IPS-18c (cell line): ENCODE measurements at regions not wholly inside any gene's neighbourhood (a gene's known extent, or its start where the extent isn't known, plus 50 kb on each side); places are given as distances from the start of the nearest gene placed in this dataset.
"Not testable (repeated sequence)": the region's sequence is repeated elsewhere in the genome, so short reads cannot be mapped to it uniquely, and the experiment has no call there.

Experiments
- H3K4me3 ChIP-seq: 2 replicates; pipeline ENCODE4 v1.7.0; 2013; ENCODE audit warnings: low read depth, mild to moderate bottlenecking, low read length, moderate library complexity; ENCODE audit not compliant: insufficient read depth
- H3K9me3 ChIP-seq: one replicate; pipeline ENCODE4 v1.6.1; 2013; ENCODE audit warnings: mild to moderate bottlenecking, low read length, moderate library complexity; ENCODE audit not compliant: control insufficient read depth, insufficient read depth

- no peak overlapping the region for H3K4me3 ChIP-seq
- no peaks in the 10 kb centered on the region for H3K9me3 ChIP-seq
Measured at GRCh38 chr10:109740436-109740835, 182.9 kb downstream of the XPNPEP1 start.

- no peak overlapping the region for H3K4me3 ChIP-seq
- H3K9me3 ChIP-seq: peaks cover 5% of the 10 kb centered on the region
Measured at GRCh38 chr10:109737626-109738025, 185.7 kb downstream of the XPNPEP1 start.

DNA sequence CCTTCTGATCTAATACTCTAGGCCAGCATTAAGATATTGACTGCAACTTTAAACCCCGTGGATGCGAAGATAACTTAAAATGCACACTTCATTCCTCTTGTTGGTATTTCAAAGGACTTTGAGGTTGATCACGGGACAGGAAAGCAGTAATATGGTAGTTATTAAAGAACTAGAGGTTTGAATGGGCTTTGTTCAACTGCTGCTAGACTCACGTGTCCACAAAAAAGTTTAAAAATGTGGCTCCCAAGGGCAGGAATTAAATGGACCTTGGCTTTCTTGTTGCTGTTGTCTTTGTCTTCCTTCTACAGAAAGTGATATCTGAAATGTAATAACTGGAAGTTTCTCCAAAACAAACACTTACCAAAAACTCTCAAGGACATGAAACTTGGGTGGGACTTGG, 186.3 kb downstream of the XPNPEP1 start:
- peaks cover 5% of the 10 kb centered on the region for H3K9me3 ChIP-seq
- H3K4me3 ChIP-seq: no peak overlapping the region

DNA sequence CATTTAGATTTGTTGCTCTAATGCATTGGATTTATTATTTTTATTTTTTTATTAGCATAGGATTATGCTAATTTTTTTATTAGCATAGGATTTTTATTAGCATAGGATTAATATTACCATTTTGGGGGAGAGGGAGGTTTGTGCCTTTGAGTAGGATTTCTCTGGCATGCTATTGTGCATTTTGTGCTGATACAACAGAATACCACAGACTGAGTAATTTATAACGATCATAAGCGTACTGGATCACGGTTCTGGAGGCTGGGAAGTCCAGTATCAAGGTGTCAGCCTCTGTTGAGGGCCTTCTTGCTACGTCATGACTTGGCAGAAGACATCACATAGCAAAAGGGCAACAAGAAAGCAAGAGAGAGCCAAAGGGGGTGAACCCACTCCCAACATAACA, 187.5 kb downstream of the XPNPEP1 start:
- Histone ChIP-seq H3K4me3 (no peak overlapping the region), H3K9me3 (peaks cover 5% of the 10 kb centered on the region)

GRCh38 chr10:109732254-109732965, 190.9 kb downstream of the XPNPEP1 start:
- H3K4me3 ChIP-seq: no peak overlapping the region
- H3K9me3 ChIP-seq: peaks cover 5% of the 10 kb centered on the region

DNA sequence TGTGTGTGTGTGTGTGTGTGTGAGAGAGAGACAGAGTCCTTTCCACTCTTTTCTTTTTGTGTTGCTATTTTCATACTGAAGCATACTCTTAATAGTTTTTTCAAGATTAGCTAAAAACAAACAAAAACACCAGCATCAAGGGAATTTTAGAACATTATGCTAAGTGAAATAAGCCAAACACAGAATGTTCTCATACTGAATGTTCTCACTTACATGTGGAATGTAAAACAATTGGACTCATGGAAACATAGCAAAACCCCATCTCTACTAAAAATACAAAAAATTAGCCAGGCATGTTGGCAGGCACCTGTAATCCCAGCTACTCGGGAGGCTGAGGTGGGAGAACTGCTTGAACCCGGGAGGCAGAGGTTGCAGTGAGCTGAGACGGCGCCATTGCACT, 193.4 kb downstream of the XPNPEP1 start:
- H3K4me3 ChIP-seq, H3K9me3 ChIP-seq: not testable (repeated sequence)

GRCh38 chr10:109727436-109727835, 195.9 kb downstream of the XPNPEP1 start:
- Histone ChIP-seq H3K4me3 (no peak overlapping the region), H3K9me3 (no peaks in the 10 kb centered on the region)

DNA sequence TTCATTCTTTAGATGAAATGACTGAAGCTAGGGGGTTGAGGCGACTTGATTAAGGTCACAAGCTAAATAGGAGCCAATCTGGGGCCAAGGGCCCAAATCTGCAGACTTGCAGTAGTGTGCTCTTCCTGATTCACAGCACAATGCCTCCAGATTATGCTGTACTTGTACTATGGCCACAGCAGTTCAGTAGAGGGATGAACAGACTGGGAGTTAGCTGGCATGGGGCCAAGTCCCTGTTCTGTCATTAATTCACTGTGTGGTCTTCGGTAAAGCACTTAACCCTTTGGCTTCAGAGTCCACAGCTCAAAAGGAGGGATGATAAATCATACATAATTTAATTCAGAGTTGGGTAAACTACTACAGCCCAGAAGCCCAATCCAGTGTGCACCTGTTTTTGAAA, 196.8 kb downstream of the XPNPEP1 start:
- Histone ChIP-seq H3K9me3 (no peaks in the 10 kb centered on the region), H3K4me3 (no peak overlapping the region)

GRCh38 chr10:109723305-109723704, 200.0 kb downstream of the XPNPEP1 start:
- H3K4me3 ChIP-seq: no peak overlapping the region
- H3K9me3 ChIP-seq: no peaks in the 10 kb centered on the region

GRCh38 chr10:109721453-109722064, 201.8 kb downstream of the XPNPEP1 start:
- H3K9me3 ChIP-seq: no peaks in the 10 kb centered on the region

GRCh38 chr10:109706026-109706560, 217.2 kb downstream of the XPNPEP1 start:
- Histone ChIP-seq H3K9me3 (peaks cover 2% of the 10 kb centered on the region), H3K4me3 (no peak overlapping the region)

More at GRCh38 chr10:109721453-109722064, 201.8 kb downstream of the XPNPEP1 start:
- H3K4me3 ChIP-seq: no peak overlapping the region

- H3K9me3 ChIP-seq: no peaks in the 10 kb centered on the region
- no peak overlapping the region for H3K4me3 ChIP-seq
Measured at GRCh38 chr10:109701633-109702215, 221.6 kb downstream of the XPNPEP1 start.

GRCh38 chr10:109698882-109699664, 224.2 kb downstream of the XPNPEP1 start:
- no peaks in the 10 kb centered on the region for H3K9me3 ChIP-seq

DNA sequence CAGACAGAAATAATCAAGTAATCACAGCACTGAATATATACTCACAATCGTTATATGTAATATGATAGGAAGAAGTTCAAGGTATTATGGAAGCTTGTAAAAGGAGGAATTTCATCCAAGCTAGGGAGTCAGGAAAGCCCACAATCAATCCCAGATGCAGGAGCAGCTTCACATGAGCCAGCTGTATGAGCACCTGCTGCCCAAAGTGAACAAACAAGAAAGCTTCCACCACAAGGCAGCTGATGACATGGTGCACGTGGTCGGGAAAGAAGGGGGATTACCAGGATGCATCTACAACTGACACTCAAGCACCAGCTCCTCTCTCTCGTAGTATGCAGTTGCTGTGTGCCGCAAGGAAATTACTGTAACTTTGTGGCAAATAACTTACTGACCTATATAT, 225.2 kb downstream of the XPNPEP1 start:
- Histone ChIP-seq H3K9me3 (no peaks in the 10 kb centered on the region), H3K4me3 (no peak overlapping the region)

More at GRCh38 chr10:109698882-109699664, 224.2 kb downstream of the XPNPEP1 start:
- H3K4me3 ChIP-seq: no peak overlapping the region

GRCh38 chr10:109696981-109697775, 226.1 kb downstream of the XPNPEP1 start:
- H3K9me3 ChIP-seq: no peaks in the 10 kb centered on the region
- H3K4me3 ChIP-seq: no peak overlapping the region

DNA sequence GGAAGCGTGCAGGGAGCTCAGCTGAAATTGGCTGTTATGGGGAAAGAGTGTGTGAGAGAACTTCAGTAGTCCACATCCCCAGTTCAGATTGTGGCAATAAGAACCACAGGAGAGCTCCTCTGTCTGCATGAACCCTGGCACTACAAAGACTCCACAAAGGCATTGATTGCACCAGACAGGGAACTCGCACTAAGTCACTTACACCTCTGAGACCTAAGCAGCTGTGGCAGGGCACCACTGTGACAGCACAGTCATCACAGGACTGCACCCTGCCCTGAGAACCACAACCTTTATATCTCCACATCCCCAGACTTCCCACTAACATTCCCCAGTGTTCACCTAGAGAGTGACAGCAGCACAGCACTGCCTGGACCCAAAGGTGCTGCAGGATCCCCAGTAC, 226.8 kb downstream of the XPNPEP1 start:
- H3K9me3 ChIP-seq: no peaks in the 10 kb centered on the region

DNA sequence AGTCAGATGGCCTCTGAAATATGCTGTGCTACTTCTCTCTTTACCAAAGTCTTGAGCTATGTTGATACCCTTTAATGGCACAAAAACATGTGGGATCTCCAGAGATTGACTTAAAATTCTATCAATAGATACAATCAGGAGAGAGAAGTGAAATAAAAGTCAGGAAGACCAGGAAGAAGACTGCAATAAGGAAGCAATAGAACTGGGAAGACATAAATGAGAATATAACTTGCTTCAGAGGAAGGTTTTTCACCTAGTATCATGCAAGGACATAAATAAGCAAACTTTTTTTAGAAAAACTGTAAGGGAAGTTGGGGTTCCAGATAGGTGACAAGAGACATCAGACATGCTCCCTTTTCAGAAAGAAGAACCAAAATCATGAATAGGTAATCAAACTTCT, 227.3 kb downstream of the XPNPEP1 start:
- no peaks in the 10 kb centered on the region for H3K9me3 ChIP-seq
- no peak overlapping the region for H3K4me3 ChIP-seq

More for the DNA sequence above, 226.8 kb downstream of the XPNPEP1 start:
- H3K4me3 ChIP-seq: no peak overlapping the region
